Epithelial cell of esophagus (primary cell): ENCODE measurements at regions not wholly inside any gene's neighbourhood (a gene's known extent, or its start where the extent isn't known, plus 50 kb on each side); places are given as distances from the start of the nearest gene placed in this dataset.
"Not testable (repeated sequence)": the region's sequence is repeated elsewhere in the genome, so short reads cannot be mapped to it uniquely, and the experiment has no call there.

Experiments
- DNase-seq: peaks from one replicate; pipeline ENCODE4 v3.0.0; 2010; ENCODE audit warnings: low read depth
- H3K4me3 ChIP-seq: 2 replicates; pipeline ENCODE4 v1.5.1; 2011; ENCODE audit warnings: mild to moderate bottlenecking, low read length, control low read depth
- CTCF ChIP-seq: IDR thresholded peaks from 2 replicates; pipeline ENCODE4 v1.5.1; 2011; ENCODE audit warnings: low read depth, mild to moderate bottlenecking, low read length, control low read depth, inconsistent platforms; ENCODE audit not compliant: insufficient read depth; ENCODE audit errors: missing control alignments

- peak; percentile 30 for DNase-seq
- no peak overlapping the region for H3K4me3 ChIP-seq
- no peak for TF ChIP-seq CTCF
Measured at GRCh38 chr4:64121803-64122202, 287.4 kb downstream of the TECRL start.

GRCh38 chr4:64105903-64106302 lies 303.3 kb downstream of the TECRL start:
- no peak overlapping the region for H3K4me3 ChIP-seq
- no peak for DNase-seq
- no peak for TF ChIP-seq CTCF

- no peak for DNase-seq
- no peak for TF ChIP-seq CTCF
- no peak overlapping the region for H3K4me3 ChIP-seq
Measured at GRCh38 chr4:64095398-64095797, 313.9 kb downstream of the TECRL start.

GRCh38 chr4:64079316-64079715 lies 329.9 kb downstream of the TECRL start:
- peak; percentile 10 for DNase-seq
- no peak for TF ChIP-seq CTCF
- no peak overlapping the region for H3K4me3 ChIP-seq

- DNase-seq: peak; percentile 1
- no peak for TF ChIP-seq CTCF
- no peak overlapping the region for H3K4me3 ChIP-seq
Measured at GRCh38 chr4:64068096-64068495, 341.2 kb downstream of the TECRL start.

GRCh38 chr4:64062991-64063390 lies 346.3 kb downstream of the TECRL start:
- H3K4me3 ChIP-seq: no peak overlapping the region
- no peak for TF ChIP-seq CTCF
- no peak for DNase-seq

- not testable (repeated sequence) for DNase-seq, H3K4me3 ChIP-seq
Measured at GRCh38 chr4:64037033-64037432, 372.2 kb downstream of the TECRL start.

GRCh38 chr4:64022560-64022959 lies 386.7 kb downstream of the TECRL start:
- no peak for TF ChIP-seq CTCF
- H3K4me3 ChIP-seq: no peak overlapping the region
- no peak for DNase-seq
